Muscle layer of duodenum (tissue), 2 donors: ENCODE measurements at regions not wholly inside any gene's neighbourhood (a gene's known extent, or its start where the extent isn't known, plus 50 kb on each side); places are given as distances from the start of the nearest gene placed in this dataset.

ENCODE experiments used
- H3K27ac ChIP-seq: one replicate; pipeline ENCODE4 v1.7.0; 2013; ENCODE audit warnings: mild to moderate bottlenecking, low read length
- H3K27me3 ChIP-seq: one replicate; pipeline ENCODE4 v1.7.0; 2013; ENCODE audit warnings: low read depth, mild to moderate bottlenecking, control low read depth, low read length
- H3K36me3 ChIP-seq, 2 donors: one replicate each; pipeline ENCODE4 v1.7.0; 2013; ENCODE audit warnings: low read length in 2 of 2, control low read depth in 1 of 2, mild to moderate bottlenecking in 1 of 2; ENCODE audit not compliant: insufficient read depth in 2 of 2, control insufficient read depth in 1 of 2
- H3K4me1 ChIP-seq, 2 donors: one replicate each; pipeline ENCODE4 v1.7.0; 2013; ENCODE audit warnings: low read length in 2 of 2, mild to moderate bottlenecking in 2 of 2, control low read depth in 1 of 2, moderate library complexity in 1 of 2; ENCODE audit not compliant: insufficient read depth in 2 of 2, control insufficient read depth in 1 of 2
- H3K4me3 ChIP-seq, 2 donors: one replicate each; pipeline ENCODE4 v1.7.0; 2013; ENCODE audit warnings: low read length in 2 of 2, low read depth in 1 of 2, mild to moderate bottlenecking in 1 of 2
- H3K9me3 ChIP-seq, 2 donors: one replicate each; pipeline ENCODE4 v1.7.0; 2013; ENCODE audit warnings: low read length in 2 of 2, control low read depth in 1 of 2, mild to moderate bottlenecking in 1 of 2; ENCODE audit not compliant: control insufficient read depth in 1 of 2
- donor health status: healthy.

DNA sequence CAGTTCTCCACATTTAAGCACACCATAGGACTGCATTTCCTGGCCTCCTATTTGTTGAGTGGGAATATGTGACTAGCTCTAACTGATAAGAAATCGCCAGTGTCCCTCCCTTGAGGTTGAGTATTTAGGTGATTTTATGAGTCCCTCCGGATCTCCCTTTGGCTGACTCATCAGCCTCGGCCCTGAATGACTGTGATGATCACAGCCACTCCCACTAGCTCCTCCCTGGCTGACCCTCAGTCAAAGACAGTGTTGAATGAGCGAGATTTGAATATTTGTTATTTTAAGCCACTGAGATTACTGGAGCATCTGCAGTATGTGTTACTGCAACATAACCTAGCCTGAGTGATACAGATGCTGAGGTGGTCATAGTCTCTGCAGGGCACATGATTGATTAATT is 515.3 kb downstream of the EPHB1 start:
- Histone ChIP-seq H3K27me3 (no peaks in the 10 kb centered on the region), H3K4me1 (no peaks in the 10 kb centered on the region), H3K36me3 (no peaks in the 10 kb centered on the region), H3K9me3 (no peaks in the 10 kb centered on the region), H3K4me3 (no peak overlapping the region), H3K27ac (no peak overlapping the region)

DNA sequence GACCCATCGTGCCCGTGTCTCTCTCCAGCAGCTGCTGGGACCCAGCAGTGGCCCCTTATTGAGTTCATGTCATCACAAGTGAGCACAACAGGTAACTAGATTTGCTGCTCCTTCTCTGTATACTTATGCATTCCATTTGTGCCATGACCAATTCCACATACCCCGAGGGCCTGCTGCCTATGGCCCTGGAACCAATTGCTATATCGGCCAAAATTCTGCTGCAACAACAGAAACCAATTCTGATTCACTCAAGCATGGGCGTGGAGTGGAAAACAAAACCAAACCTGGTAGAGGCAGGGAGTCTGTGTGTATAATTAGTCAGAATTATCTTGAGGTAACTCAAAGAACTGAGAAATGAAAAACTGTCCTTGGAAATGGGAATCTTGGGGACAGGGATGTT is 516.6 kb downstream of the EPHB1 start:
- Histone ChIP-seq H3K9me3 (no peaks in the 10 kb centered on the region), H3K4me3 (no peak overlapping the region), H3K4me1 (no peaks in the 10 kb centered on the region), H3K36me3 (no peaks in the 10 kb centered on the region), H3K27me3 (no peaks in the 10 kb centered on the region), H3K27ac (no peak overlapping the region)

DNA sequence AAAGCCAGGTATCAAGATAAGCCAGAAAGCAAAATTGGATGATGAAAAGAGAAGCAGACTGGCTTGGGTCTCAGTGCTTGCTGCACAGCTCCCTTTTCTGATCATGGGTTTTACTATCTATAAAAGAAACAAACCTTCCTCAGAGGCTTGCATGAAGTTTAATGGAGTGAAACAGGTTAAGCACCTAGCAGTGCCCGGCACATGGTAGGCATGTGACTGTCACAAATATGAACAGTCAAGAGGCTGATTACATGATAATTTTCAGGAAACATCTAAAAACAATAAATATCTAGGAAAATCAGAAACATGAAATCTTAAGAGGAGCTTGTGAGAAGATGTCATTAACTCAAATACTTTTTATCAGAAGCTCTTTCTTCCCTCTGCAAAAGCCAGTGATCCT is 519.2 kb downstream of the EPHB1 start:
- no peak overlapping the region for H3K4me3 ChIP-seq
- no peaks in the 10 kb centered on the region for H3K36me3 ChIP-seq

DNA sequence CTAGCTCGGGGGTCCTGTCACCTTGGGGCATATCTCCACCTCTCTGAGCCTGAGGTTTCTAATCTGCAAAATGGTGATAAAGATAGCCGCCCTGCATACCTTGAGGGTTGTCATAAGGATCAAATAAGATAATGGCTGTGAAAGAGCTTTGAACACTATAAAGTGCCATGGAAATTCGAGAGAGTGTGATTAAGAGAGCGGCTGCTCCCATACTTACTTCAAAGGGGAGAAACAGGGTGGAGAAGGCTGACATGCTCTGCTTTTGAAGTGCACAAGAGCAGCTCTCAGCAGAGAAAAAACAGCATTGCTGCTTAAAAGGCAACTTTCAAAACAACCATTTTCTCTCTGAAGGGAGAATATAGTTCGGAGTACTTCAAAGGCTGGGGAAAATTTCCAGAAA is 529.2 kb downstream of the EPHB1 start:
- Histone ChIP-seq H3K27ac (no peak overlapping the region), H3K27me3 (no peaks in the 10 kb centered on the region), H3K4me1 (no peaks in the 10 kb centered on the region)

More for the DNA sequence above, 519.2 kb downstream of the EPHB1 start:
- Histone ChIP-seq H3K4me1 (no peaks in the 10 kb centered on the region), H3K27me3 (no peaks in the 10 kb centered on the region), H3K27ac (no peak overlapping the region), H3K9me3 (no peaks in the 10 kb centered on the region)

DNA sequence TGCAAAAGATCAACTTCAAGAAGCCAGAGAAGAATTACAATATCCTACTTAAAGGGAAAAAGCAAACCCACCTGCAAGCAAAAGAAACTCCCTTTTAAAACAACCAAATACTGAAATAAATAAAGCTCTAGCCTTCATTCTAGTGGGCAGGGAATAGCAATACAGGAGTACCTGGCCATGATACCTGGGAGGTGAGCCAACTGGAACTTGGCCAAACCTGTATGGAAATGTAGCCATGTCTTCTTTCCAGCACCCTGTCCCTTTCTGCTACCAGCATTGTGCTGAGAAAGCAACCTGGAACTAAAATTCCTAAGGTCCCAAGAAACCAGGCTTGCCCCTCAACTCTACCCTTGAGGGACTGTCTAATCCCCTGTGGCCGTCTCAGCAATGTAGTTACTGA is 530.0 kb downstream of the EPHB1 start:
- Histone ChIP-seq H3K9me3 (no peaks in the 10 kb centered on the region), H3K36me3 (no peaks in the 10 kb centered on the region), H3K27ac (no peak overlapping the region), H3K27me3 (no peaks in the 10 kb centered on the region), H3K4me3 (no peak overlapping the region), H3K4me1 (no peaks in the 10 kb centered on the region)

More for the DNA sequence above, 529.2 kb downstream of the EPHB1 start:
- H3K4me3 ChIP-seq = no peak overlapping the region
- H3K36me3 ChIP-seq = no peaks in the 10 kb centered on the region
- no peaks in the 10 kb centered on the region for H3K9me3 ChIP-seq

DNA sequence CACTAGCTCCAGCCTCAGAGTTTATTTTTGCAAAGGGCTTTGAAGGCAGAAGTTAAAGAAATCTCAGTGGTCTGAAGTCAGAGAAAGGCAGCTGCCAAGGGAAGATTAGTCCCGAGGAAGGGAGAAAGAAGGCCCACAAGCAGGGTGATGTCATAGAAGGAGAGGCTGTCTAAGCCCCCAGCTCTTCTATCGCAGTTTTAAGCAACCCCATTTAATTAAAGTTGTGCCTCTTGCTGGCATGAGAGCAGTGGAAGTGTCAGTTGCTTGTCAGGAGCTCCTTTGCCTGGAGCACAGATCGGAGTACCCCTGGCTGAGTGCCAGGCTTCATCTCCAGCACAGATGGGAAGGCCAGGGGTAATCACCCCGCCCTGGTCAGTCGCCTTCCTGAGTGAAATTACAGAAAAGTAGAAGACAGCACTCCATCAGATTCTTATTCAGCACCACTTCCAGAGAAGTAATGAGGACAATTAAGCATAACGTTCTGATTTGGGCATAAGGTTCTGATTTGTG is 530.7 kb downstream of the EPHB1 start:
- Histone ChIP-seq H3K4me3 (no peak overlapping the region), H3K4me1 (no peaks in the 10 kb centered on the region), H3K9me3 (no peaks in the 10 kb centered on the region), H3K27ac (no peak overlapping the region), H3K27me3 (no peaks in the 10 kb centered on the region), H3K36me3 (no peaks in the 10 kb centered on the region)

DNA sequence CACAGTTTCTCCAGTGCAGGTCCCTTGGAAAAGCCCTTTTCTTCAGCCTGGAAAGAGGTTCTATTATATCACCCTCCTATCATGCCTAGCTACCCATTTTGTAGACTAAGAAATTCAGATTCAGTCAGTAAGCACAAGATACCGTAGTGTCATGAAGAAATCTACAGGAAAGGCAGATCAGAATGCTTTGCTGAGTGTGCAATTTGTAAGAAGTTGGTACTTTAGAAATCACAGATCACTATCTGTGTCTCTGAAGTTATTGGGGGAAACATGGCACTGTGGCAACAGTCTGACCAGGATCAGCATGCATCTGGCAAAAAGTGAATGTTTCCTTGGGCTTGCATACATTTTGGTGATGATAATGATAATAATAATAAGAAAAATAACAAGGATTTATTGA is 531.8 kb downstream of the EPHB1 start:
- H3K4me3 ChIP-seq = no peak overlapping the region
- no peaks in the 10 kb centered on the region for H3K36me3 ChIP-seq
- H3K9me3 ChIP-seq = no peaks in the 10 kb centered on the region
- H3K27me3 ChIP-seq = no peaks in the 10 kb centered on the region
- no peak overlapping the region for H3K27ac ChIP-seq
- H3K4me1 ChIP-seq = no peaks in the 10 kb centered on the region

DNA sequence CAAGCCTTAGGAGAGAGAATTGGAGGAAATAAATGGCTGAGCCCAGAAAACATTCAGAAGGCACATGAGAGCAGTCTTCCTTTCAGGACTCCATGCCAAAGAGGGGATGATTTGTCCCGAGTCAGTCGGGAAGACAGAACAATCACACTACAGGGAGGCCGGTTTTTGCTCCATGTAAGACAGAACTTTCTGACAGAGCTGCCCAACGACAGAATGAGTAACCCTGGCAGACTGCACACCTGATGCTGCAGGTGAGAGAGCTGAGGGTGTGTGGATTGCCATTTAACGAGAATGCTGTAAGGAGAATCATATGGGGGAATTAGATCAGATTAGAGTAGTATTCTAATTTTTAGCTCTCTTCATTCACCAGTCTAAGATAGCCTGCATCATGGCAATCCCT is 533.0 kb downstream of the EPHB1 start:
- Histone ChIP-seq H3K9me3 (no peaks in the 10 kb centered on the region), H3K4me1 (no peaks in the 10 kb centered on the region), H3K27me3 (no peaks in the 10 kb centered on the region), H3K36me3 (no peaks in the 10 kb centered on the region), H3K4me3 (no peak overlapping the region), H3K27ac (no peak overlapping the region)

DNA sequence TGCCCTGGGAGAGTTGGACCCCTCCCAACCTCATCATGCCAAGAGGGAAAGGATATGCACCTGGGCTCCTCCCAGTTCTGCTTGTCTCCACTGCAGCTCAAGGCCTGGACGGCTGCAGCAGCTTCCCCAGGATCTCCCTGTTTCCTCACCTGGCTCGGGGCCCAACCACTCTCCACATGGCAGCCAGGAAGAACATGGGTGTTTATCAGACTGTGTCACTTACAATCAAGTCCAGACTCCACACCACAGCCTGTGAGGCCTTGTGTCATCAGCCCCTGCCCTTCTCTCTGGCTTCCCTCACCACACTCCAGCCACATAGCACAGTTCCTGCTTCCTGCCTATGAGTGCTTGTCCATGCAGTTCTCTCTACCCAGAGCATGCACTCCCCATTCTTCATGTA is 534.4 kb downstream of the EPHB1 start:
- no peaks in the 10 kb centered on the region for H3K4me1 ChIP-seq
- no peaks in the 10 kb centered on the region for H3K27me3 ChIP-seq
- H3K36me3 ChIP-seq = no peaks in the 10 kb centered on the region
- H3K4me3 ChIP-seq = no peak overlapping the region
- no peaks in the 10 kb centered on the region for H3K9me3 ChIP-seq
- H3K27ac ChIP-seq = no peak overlapping the region

DNA sequence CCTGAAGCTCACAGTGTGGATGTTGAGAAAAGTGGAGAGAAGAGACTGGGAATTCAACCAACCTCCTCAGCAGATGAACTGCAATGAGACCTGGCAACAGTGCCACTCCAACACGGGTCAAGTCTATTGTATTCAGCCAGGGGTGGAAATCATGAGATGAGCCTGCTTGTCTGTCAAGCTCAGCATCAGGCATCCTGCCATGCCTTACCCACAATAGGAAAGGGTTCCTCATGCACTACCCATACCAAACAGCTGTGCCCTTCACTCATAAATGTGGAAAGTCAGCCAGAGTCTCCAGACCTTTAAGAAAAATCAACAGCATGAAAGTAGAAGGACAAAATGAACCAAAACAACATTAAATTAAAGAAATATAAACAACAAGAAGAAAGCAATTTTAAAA is 542.1 kb downstream of the EPHB1 start:
- Histone ChIP-seq H3K27me3 (no peaks in the 10 kb centered on the region), H3K4me3 (no peak overlapping the region), H3K4me1 (no peaks in the 10 kb centered on the region), H3K27ac (no peak overlapping the region), H3K9me3 (peaks cover 0 to 4% of the 10 kb centered on the region in 2 donors), H3K36me3 (no peaks in the 10 kb centered on the region)

DNA sequence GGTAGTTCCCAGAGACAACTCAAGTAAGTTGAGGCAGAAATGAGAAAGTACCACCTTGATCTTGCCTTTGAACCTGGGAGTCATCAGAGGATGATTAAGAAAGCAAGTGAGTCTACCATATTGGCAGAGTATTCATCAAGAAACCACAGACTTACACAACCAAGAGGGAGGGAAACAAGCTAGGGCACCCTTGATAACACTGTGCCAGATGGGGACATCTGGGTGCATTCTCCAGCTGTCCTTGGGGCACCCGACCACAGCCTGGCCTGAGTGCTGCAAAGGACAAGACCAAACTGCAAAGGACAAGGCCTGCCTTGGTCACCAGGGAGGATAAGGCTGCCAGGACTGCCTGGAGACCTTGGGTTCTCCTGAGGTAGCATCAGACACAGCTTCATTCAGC is 553.6 kb downstream of the EPHB1 start:
- Histone ChIP-seq H3K27me3 (no peaks in the 10 kb centered on the region), H3K9me3 (no peaks in the 10 kb centered on the region), H3K36me3 (no peaks in the 10 kb centered on the region), H3K27ac (no peak overlapping the region), H3K4me3 (no peak overlapping the region), H3K4me1 (no peaks in the 10 kb centered on the region)

DNA sequence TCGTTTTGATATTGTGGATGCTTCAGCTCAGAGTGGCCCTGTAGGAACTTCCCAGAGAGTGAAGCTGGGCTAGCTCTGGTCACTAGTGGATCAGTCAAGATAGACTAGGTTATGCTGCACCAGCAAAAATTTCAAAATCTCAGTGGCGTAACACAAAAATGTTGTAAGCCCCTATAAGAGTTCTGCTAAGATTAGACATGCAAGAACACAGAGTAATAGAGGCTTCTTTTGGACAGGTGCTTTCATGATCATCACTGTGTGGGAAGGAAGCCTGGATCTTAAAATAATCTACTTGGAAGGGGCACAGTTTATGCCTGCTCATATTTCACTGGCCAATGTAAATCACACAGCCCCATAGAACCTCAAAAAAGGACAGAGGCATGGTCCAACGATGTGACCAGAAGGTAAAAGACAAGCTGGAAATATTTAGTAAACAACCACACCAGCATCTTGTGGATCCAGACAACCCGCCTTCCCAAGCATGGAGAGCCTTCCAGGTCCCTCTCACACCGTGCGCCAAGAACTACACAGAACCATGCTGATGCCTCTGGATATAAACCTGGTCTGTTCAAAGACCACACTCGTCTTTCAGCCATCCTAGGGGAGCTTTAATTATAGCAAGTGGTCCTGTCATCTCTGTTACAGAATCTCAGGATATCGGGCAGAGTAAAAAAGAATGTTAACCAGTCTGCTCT is 554.3 kb downstream of the EPHB1 start:
- no peaks in the 10 kb centered on the region for H3K27me3 ChIP-seq
- H3K36me3 ChIP-seq = no peaks in the 10 kb centered on the region
- H3K9me3 ChIP-seq = no peaks in the 10 kb centered on the region
- H3K4me3 ChIP-seq = no peak overlapping the region
- no peaks in the 10 kb centered on the region for H3K4me1 ChIP-seq
- no peak overlapping the region for H3K27ac ChIP-seq
